NT2/D1 (cell line): ENCODE measurements at regions not wholly inside any gene's neighbourhood (a gene's known extent, or its start where the extent isn't known, plus 50 kb on each side); places are given as distances from the start of the nearest gene placed in this dataset.

Experiments
- SUZ12 ChIP-seq: IDR thresholded peaks from 2 replicates; pipeline ENCODE4 v1.6.1; 2011; ENCODE audit not compliant: insufficient read length, insufficient read depth; ENCODE audit errors: extremely low read depth
- YY1 ChIP-seq: IDR thresholded peaks from 2 replicates; pipeline ENCODE4 v1.6.1; 2011; ENCODE audit not compliant: insufficient read length, insufficient read depth

GRCh38 chr4:18536428-18536827 is 514.9 kb upstream of the LCORL start:
- TF ChIP-seq SUZ12 (no peak), YY1 (no peak)
